ENCODE measurements at regions not wholly inside any gene's neighbourhood (a gene's known extent, or its start where the extent isn't known, plus 50 kb on each side); places are given as distances from the start of the nearest gene placed in this dataset.

DNA sequence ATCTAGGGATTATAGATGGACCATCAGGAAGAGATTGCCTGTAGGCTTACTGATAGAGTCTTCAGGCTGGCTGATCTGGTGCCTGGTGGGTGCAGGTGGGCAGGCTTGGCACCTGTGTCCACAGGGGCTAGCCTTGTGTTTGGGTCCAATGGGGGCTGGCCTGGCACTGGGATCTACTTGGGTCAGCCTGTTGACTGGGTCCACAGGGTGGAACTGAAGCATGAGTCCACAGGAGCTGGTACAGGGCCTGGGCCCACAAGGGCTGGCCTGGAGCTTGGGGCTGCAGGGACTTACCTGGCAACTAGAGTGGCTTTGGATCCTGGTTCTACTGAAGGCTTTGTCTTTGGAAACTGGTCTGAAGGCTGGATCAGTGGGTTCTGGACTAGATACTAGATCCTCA is 1217.7 kb downstream of the CDH11 start:
- no peak for TF ChIP-seq POLR2A (IDR thresholded peaks at IDR 0.05)
- TF ChIP-seq, protein P1, sequence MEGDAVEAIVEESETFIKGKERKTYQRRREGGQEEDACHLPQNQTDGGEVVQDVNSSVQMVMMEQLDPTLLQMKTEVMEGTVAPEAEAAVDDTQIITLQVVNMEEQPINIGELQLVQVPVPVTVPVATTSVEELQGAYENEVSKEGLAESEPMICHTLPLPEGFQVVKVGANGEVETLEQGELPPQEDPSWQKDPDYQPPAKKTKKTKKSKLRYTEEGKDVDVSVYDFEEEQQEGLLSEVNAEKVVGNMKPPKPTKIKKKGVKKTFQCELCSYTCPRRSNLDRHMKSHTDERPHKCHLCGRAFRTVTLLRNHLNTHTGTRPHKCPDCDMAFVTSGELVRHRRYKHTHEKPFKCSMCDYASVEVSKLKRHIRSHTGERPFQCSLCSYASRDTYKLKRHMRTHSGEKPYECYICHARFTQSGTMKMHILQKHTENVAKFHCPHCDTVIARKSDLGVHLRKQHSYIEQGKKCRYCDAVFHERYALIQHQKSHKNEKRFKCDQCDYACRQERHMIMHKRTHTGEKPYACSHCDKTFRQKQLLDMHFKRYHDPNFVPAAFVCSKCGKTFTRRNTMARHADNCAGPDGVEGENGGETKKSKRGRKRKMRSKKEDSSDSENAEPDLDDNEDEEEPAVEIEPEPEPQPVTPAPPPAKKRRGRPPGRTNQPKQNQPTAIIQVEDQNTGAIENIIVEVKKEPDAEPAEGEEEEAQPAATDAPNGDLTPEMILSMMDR (IDR thresholded peaks at IDR 0.05) = no peak
- TF ChIP-seq POLR2AphosphoS5 (IDR thresholded peaks at IDR 0.05; ENCODE audit: insufficient read depth in 1 of 2, low read depth in 1 of 2) = no peak
- Histone ChIP-seq H3K4me3 (no peak overlapping the region), H3K36me3 (no peaks in the 10 kb centered on the region), H3K27ac (no peak overlapping the region), H3K4me1 (no peaks in the 10 kb centered on the region), H3K9me3 (no peaks in the 10 kb centered on the region), H3K27me3 (no peaks in the 10 kb centered on the region)
- intact Hi-C loops (cut with DNase I) = no loop called here
- DNase-seq (ENCODE audit: extremely low spot score in 2 of 2) = no peak

DNA sequence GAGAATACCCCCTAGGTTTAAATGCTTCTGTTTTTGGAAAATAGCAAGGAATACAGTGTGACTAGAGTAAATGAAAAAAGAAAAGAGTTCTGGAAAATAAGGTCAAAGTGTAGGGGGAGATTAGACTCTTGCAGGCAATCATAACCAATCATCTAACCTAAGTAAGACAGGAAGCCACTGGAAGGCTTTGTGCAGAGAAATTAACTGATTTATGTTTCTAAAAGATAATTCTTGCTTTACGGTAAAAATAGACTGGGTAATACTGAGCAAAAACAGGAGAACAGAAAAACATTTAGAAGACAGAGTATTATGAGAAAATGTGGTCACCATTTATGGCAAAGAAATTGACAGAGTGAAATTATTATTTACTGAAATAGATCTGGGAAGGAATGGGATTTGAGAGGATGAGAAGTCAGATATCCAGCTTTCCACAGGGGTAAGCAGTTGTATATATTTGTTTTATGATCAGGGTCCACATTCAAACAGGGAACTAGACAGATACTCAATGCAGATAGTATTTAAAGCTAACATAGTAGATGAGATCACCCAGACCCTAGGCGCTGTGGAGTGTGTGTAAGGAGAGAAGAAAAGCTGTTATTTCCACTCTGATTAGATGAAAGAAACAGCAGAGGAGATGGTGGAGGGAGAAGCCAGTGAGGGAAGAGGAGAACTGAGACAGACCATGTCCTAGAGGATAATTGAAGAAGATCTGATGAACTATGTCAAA is 1225.3 kb downstream of the CDH11 start:
- no peaks in the 10 kb centered on the region for H3K4me1 ChIP-seq
- H3K4me3 ChIP-seq = no peak overlapping the region
- DNase-seq (ENCODE audit: extremely low spot score in 2 of 2) = no peak
- no peak overlapping the region for H3K27ac ChIP-seq
- H3K9me3 ChIP-seq = no peaks in the 10 kb centered on the region
- no peak for TF ChIP-seq POLR2AphosphoS5 (IDR thresholded peaks at IDR 0.05; ENCODE audit: insufficient read depth in 1 of 2, low read depth in 1 of 2)
- no peak for TF ChIP-seq POLR2A (IDR thresholded peaks at IDR 0.05)
- TF ChIP-seq, protein P1 (IDR thresholded peaks at IDR 0.05) = no peak
- no peaks in the 10 kb centered on the region for H3K36me3 ChIP-seq
- H3K27me3 ChIP-seq = no peaks in the 10 kb centered on the region
- intact Hi-C loops (cut with DNase I) = no loop called here

DNA sequence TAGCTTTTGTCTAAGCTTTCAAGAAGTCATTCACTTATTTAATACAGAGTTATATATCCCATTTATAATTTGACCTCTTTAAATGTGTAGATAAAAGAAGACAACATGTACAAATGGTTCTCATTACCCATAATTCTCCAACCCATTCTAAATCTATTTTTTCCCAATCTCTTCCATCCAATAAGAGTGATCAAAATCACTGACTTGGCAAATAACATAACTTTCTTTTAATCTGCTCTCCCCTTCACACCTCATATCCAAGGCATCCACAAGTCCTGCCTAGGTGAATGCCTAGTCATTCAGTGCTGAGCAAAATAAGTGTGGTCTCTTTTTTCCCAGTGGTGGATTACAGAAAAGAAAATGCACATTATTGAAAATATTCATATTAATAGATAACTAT is 1231.1 kb downstream of the CDH11 start:
- Histone ChIP-seq H3K9me3 (no peaks in the 10 kb centered on the region), H3K4me1 (no peaks in the 10 kb centered on the region), H3K4me3 (no peak overlapping the region), H3K36me3 (no peaks in the 10 kb centered on the region), H3K27ac (no peak overlapping the region), H3K27me3 (no peaks in the 10 kb centered on the region)
- intact Hi-C loops (cut with DNase I) = no loop called here
- no peak for DNase-seq (ENCODE audit: extremely low spot score in 2 of 2)
- no peak for TF ChIP-seq POLR2A (IDR thresholded peaks at IDR 0.05)
- TF ChIP-seq, protein P1 (IDR thresholded peaks at IDR 0.05) = no peak
- TF ChIP-seq POLR2AphosphoS5 (IDR thresholded peaks at IDR 0.05; ENCODE audit: insufficient read depth in 1 of 2, low read depth in 1 of 2) = no peak

DNA sequence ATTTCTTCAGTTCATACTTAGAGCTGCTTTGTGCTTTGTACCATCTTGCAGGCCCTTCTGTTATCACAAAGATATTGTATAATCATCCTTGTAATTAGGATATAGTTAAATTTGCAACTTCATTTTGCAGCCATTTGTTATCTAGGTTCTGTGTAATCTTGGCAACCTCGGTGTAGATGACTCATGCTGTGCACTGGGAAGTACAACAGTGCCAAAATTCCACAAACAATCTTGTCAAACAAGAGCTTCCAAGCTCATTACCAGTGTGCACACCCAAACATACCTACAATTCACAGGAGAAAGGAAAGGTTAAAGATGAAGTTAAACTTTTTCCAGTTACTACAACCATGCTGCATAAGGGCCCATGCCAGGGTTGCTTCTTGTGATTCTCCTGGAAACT is 1231.8 kb downstream of the CDH11 start:
- no peak for DNase-seq (ENCODE audit: extremely low spot score in 2 of 2)
- no peaks in the 10 kb centered on the region for H3K27me3 ChIP-seq
- H3K36me3 ChIP-seq = no peaks in the 10 kb centered on the region
- H3K27ac ChIP-seq = no peak overlapping the region
- intact Hi-C loops (cut with DNase I) = no loop called here
- peak in 1 of 2 donors; percentile 8 for TF ChIP-seq POLR2AphosphoS5 (IDR thresholded peaks at IDR 0.05; ENCODE audit: insufficient read depth in 1 of 2, low read depth in 1 of 2)
- TF ChIP-seq, protein P1 (IDR thresholded peaks at IDR 0.05) = no peak
- no peaks in the 10 kb centered on the region for H3K4me1 ChIP-seq
- H3K4me3 ChIP-seq = no peak overlapping the region
- no peaks in the 10 kb centered on the region for H3K9me3 ChIP-seq

DNA sequence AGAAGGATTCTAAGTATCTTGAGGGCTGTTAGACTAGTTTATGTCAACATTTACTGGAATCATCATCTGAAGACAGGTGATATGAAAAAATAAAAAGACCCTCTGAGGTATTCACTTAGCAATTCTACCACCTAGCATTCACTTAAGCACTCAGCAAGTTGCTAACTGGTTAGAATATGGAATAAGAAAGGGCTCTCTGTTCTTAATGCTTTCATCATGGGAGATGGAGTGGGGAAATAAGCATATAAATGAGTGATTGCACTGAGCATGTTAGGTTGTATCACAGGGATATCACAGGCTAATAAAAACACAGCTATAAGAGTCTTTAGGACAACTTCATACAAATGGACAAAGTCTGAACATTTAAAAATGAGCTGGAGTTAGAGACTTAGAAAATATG is 1238.8 kb downstream of the CDH11 start:
- Histone ChIP-seq H3K36me3 (no peaks in the 10 kb centered on the region), H3K27ac (no peak overlapping the region), H3K4me1 (no peaks in the 10 kb centered on the region), H3K4me3 (no peak overlapping the region), H3K9me3 (no peaks in the 10 kb centered on the region), H3K27me3 (no peaks in the 10 kb centered on the region)
- no peak for DNase-seq (ENCODE audit: extremely low spot score in 2 of 2)
- TF ChIP-seq, protein P1 (IDR thresholded peaks at IDR 0.05) = no peak
- TF ChIP-seq POLR2AphosphoS5 (IDR thresholded peaks at IDR 0.05; ENCODE audit: insufficient read depth in 1 of 2, low read depth in 1 of 2) = no peak
- TF ChIP-seq POLR2A (IDR thresholded peaks at IDR 0.05) = no peak
- intact Hi-C loops (cut with DNase I) = no loop called here

All from vagina (tissue), 2 donors.